ENCODE measurements at regions not wholly inside any gene's neighbourhood (a gene's known extent, or its start where the extent isn't known, plus 50 kb on each side); places are given as distances from the start of the nearest gene placed in this dataset.

- TF ChIP-seq POLR2A (IDR thresholded peaks at IDR 0.05; ENCODE audit: low read depth, low read length) = no peak
- DNase-seq (ENCODE audit: insufficient read length, low spot score) (no peak), FAIRE-seq (no peak)
Measured at GRCh38 chr1:163824490-163824889, 502.7 kb downstream of the NUF2 start.

- no peak for TF ChIP-seq POLR2A (IDR thresholded peaks at IDR 0.05; ENCODE audit: low read depth, low read length)
- FAIRE-seq (no peak), DNase-seq (ENCODE audit: insufficient read length, low spot score) (no peak)
Measured at GRCh38 chr1:163826500-163826899, 504.7 kb downstream of the NUF2 start.

- DNase-seq (ENCODE audit: insufficient read length, low spot score) (no peak), FAIRE-seq (no peak)
- TF ChIP-seq POLR2A (IDR thresholded peaks at IDR 0.05; ENCODE audit: low read depth, low read length) = no peak
Measured at GRCh38 chr1:163834778-163835177, 513.0 kb downstream of the NUF2 start.

GRCh38 chr1:163836481-163836880, 514.7 kb downstream of the NUF2 start:
- DNase-seq (ENCODE audit: insufficient read length, low spot score) = no peak
- FAIRE-seq = no peak
- TF ChIP-seq POLR2A (IDR thresholded peaks at IDR 0.05; ENCODE audit: low read depth, low read length) = no peak

GRCh38 chr1:163837206-163837605, 515.5 kb downstream of the NUF2 start:
- no peak for DNase-seq (ENCODE audit: insufficient read length, low spot score)
- TF ChIP-seq POLR2A (IDR thresholded peaks at IDR 0.05; ENCODE audit: low read depth, low read length) = no peak
- no peak for FAIRE-seq

GRCh38 chr1:163842571-163842970, 520.8 kb downstream of the NUF2 start:
- no peak for FAIRE-seq
- no peak for TF ChIP-seq POLR2A (IDR thresholded peaks at IDR 0.05; ENCODE audit: low read depth, low read length)
- DNase-seq (ENCODE audit: insufficient read length, low spot score) = no peak

GRCh38 chr1:163844459-163844858, 522.7 kb downstream of the NUF2 start:
- FAIRE-seq (no peak), DNase-seq (ENCODE audit: insufficient read length, low spot score) (no peak)
- no peak for TF ChIP-seq POLR2A (IDR thresholded peaks at IDR 0.05; ENCODE audit: low read depth, low read length)

- no peak for DNase-seq (ENCODE audit: insufficient read length, low spot score)
- no peak for TF ChIP-seq POLR2A (IDR thresholded peaks at IDR 0.05; ENCODE audit: low read depth, low read length)
- FAIRE-seq = no peak
Measured at GRCh38 chr1:163845279-163845678, 523.5 kb downstream of the NUF2 start.

GRCh38 chr1:163863731-163864130, 542.0 kb downstream of the NUF2 start:
- TF ChIP-seq POLR2A (IDR thresholded peaks at IDR 0.05; ENCODE audit: low read depth, low read length) = no peak
- FAIRE-seq (no peak), DNase-seq (ENCODE audit: insufficient read length, low spot score) (no peak)

GRCh38 chr1:163864207-163864606, 542.5 kb downstream of the NUF2 start:
- FAIRE-seq = no peak
- DNase-seq (ENCODE audit: insufficient read length, low spot score) = no peak
- TF ChIP-seq POLR2A (IDR thresholded peaks at IDR 0.05; ENCODE audit: low read depth, low read length) = no peak

- FAIRE-seq = no peak
- TF ChIP-seq POLR2A (IDR thresholded peaks at IDR 0.05; ENCODE audit: low read depth, low read length) = no peak
- DNase-seq (ENCODE audit: insufficient read length, low spot score) = no peak
Measured at GRCh38 chr1:163866564-163866963, 544.8 kb downstream of the NUF2 start.

GRCh38 chr1:163870666-163871065, 548.9 kb downstream of the NUF2 start:
- DNase-seq (ENCODE audit: insufficient read length, low spot score) = no peak
- FAIRE-seq = no peak
- no peak for TF ChIP-seq POLR2A (IDR thresholded peaks at IDR 0.05; ENCODE audit: low read depth, low read length)

- TF ChIP-seq POLR2A (IDR thresholded peaks at IDR 0.05; ENCODE audit: low read depth, low read length) = no peak
- FAIRE-seq (no peak), DNase-seq (ENCODE audit: insufficient read length, low spot score) (no peak)
Measured at GRCh38 chr1:163872067-163872466, 550.3 kb downstream of the NUF2 start.

GRCh38 chr1:163874070-163874469, 552.3 kb downstream of the NUF2 start:
- DNase-seq (ENCODE audit: insufficient read length, low spot score) = no peak
- TF ChIP-seq POLR2A (IDR thresholded peaks at IDR 0.05; ENCODE audit: low read depth, low read length) = no peak
- no peak for FAIRE-seq

GRCh38 chr1:163875200-163875926, 553.6 kb downstream of the NUF2 start:
- DNase-seq (ENCODE audit: insufficient read length, low spot score) = no peak
- no peak for FAIRE-seq
- TF ChIP-seq POLR2A (IDR thresholded peaks at IDR 0.05; ENCODE audit: low read depth, low read length) = no peak

GRCh38 chr1:163875927-163876320, 554.2 kb downstream of the NUF2 start:
- no peak for DNase-seq (ENCODE audit: insufficient read length, low spot score)

More at GRCh38 chr1:163875927-163876320, 554.2 kb downstream of the NUF2 start:
- no peak for FAIRE-seq
- TF ChIP-seq POLR2A (IDR thresholded peaks at IDR 0.05; ENCODE audit: low read depth, low read length) = no peak

All from H54 (cell line).